A673 (cell line): ENCODE measurements at regions not wholly inside any gene's neighbourhood (a gene's known extent, or its start where the extent isn't known, plus 50 kb on each side); places are given as distances from the start of the nearest gene placed in this dataset.

Source experiments
- BruUV-seq: library from RNA; stranded (reverse); fragments of 400-500 nt; replicated peaks from 2 replicates; lab custom pipeline; 2021; lab: Mats Ljungman, UMichigan
- CTCF ChIA-PET: fragments of 300-600 bp; sonication (Branson Sonifier 250); formaldehyde crosslinking; loops from one replicate; lab custom pipeline; 2022; ENCODE audit warnings: antibody characterized with exemption; lab: Charles Lee
- POLR2A ChIA-PET: fragments of 300-600 bp; sonication (Branson Sonifier 250); formaldehyde crosslinking; loops from one replicate; lab custom pipeline; 2022; ENCODE audit warnings: antibody characterized with exemption; ENCODE audit not compliant: low non-redundant PET; lab: Charles Lee
- DNase-seq: peaks from one replicate; pipeline ENCODE4 v3.0.0-alpha.2; 2015; ENCODE audit warnings: low spot score
- H3K27ac ChIP-seq: fragments of 200-600 bp; sonication (generic); 2 replicates; pipeline ENCODE4 v1.5.1; 2016; ENCODE audit warnings: mixed run types, low read depth, mild to moderate bottlenecking, mixed read lengths, antibody characterized with exemption, low read length; ENCODE audit not compliant: poor library complexity, severe bottlenecking
- H3K27me3 ChIP-seq: fragments of 200-600 bp; sonication (generic); replicated peaks from 2 replicates; pipeline ENCODE4 v1.6.1; 2017; ENCODE audit warnings: mixed run types, low read depth, mild to moderate bottlenecking, mixed read lengths, antibody characterized with exemption, low read length; ENCODE audit not compliant: insufficient read depth, poor library complexity
- H3K36me3 ChIP-seq: fragments of 200-600 bp; sonication (generic); 2 replicates; pipeline ENCODE4 v1.6.1; 2016; ENCODE audit warnings: mixed run types, mild to moderate bottlenecking, mixed read lengths, antibody characterized with exemption, low read length; ENCODE audit not compliant: insufficient read depth, poor library complexity, severe bottlenecking
- H3K4me1 ChIP-seq: fragments of 200-600 bp; sonication (generic); 2 replicates; pipeline ENCODE4 v1.6.1; 2017; ENCODE audit warnings: mixed run types, mild to moderate bottlenecking, mixed read lengths, antibody characterized with exemption, low read length; ENCODE audit not compliant: insufficient read depth, poor library complexity, severe bottlenecking
- H3K4me3 ChIP-seq: fragments of 200-600 bp; sonication (generic); 2 replicates; pipeline ENCODE4 v1.5.1; 2016; ENCODE audit warnings: low read depth, mixed run types, mild to moderate bottlenecking, mixed read lengths, low read length; ENCODE audit not compliant: poor library complexity, severe bottlenecking
- H3K9me3 ChIP-seq: fragments of 200-600 bp; sonication (generic); 2 replicates; pipeline ENCODE4 v1.6.1; 2016; ENCODE audit warnings: mixed run types, low read depth, mild to moderate bottlenecking, mixed read lengths, antibody characterized with exemption, low read length; ENCODE audit not compliant: poor library complexity, severe bottlenecking
- EZH2 ChIP-seq: fragments of 200-600 bp; sonication (generic); IDR thresholded peaks from 2 replicates; pipeline ENCODE4 v1.6.1; 2017; ENCODE audit warnings: borderline replicate concordance, low read depth, mild to moderate bottlenecking, mixed read lengths, antibody characterized with exemption, low read length; ENCODE audit not compliant: poor library complexity, severe bottlenecking
- intact Hi-C: fragments of 100-400 bp; cut with micrococcal nuclease; formaldehyde crosslinking; loops from one replicate; pipeline ENCODE4 v1.10.0; 2022; ENCODE audit not compliant: unreplicated experiment
- TF ChIP-seq, protein P1 (sequence below): fragments of 300-800, 200-600 bp; sonication (generic); conservative IDR thresholded peaks from 2 replicates; pipeline ENCODE4 v1.5.1; 2017; ENCODE audit warnings: low read depth, mild to moderate bottlenecking, antibody characterized with exemption, low read length, moderate library complexity, mixed read lengths

DNA sequence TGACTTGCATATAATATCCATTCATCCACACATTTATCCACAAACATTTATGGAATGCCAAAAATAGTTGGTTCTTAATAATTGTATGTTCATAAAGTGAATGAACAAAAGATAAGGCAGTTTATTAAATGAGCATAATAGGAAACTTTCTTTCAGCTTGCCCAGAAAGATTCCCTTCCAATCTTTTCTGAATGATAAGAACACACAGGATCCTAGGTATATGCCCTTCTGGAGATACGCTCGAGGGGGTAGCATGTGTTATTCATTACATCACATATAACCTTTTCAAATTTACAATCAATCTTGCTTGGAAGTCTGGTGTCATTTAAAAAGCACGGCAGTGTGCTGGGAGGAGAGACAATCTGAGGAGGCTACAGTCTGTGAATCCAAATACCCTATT lies 80.4 kb upstream of the PDK4 start:
- no peak for DNase-seq
- H3K4me3 ChIP-seq: no peak overlapping the region
- H3K27me3 ChIP-seq: no peaks in the 10 kb centered on the region
- H3K36me3 ChIP-seq: no peaks in the 10 kb centered on the region
- BruUV-seq: no TSS peak
- H3K27ac ChIP-seq: no peak overlapping the region
- H3K4me1 ChIP-seq: no peaks in the 10 kb centered on the region
- CTCF ChIA-PET: no interaction called here
- no peaks in the 10 kb centered on the region for H3K9me3 ChIP-seq
- no peak for TF ChIP-seq EZH2
- TF ChIP-seq, protein P1, sequence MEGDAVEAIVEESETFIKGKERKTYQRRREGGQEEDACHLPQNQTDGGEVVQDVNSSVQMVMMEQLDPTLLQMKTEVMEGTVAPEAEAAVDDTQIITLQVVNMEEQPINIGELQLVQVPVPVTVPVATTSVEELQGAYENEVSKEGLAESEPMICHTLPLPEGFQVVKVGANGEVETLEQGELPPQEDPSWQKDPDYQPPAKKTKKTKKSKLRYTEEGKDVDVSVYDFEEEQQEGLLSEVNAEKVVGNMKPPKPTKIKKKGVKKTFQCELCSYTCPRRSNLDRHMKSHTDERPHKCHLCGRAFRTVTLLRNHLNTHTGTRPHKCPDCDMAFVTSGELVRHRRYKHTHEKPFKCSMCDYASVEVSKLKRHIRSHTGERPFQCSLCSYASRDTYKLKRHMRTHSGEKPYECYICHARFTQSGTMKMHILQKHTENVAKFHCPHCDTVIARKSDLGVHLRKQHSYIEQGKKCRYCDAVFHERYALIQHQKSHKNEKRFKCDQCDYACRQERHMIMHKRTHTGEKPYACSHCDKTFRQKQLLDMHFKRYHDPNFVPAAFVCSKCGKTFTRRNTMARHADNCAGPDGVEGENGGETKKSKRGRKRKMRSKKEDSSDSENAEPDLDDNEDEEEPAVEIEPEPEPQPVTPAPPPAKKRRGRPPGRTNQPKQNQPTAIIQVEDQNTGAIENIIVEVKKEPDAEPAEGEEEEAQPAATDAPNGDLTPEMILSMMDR: no peak
- intact Hi-C loops: no loop called here
- POLR2A ChIA-PET: no interaction called here

DNA sequence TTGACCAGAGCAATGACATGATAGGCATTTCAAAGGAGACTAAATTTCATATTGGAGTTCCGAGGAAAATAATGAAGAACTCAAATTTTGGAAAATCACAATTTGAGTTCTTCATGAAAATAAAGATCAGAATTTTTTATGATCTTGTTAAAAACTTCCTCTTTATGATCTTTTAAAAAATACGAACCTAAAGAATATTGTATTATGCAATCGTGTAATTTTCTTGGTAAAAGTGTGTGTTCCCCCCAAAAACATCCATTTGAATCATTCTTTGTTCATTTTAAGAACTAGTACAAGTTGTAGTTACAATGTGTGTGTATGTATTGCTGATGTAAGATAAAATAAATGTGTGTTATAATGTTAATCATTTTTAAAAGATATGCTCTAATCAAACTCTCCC lies 79.3 kb upstream of the PDK4 start:
- no peak overlapping the region for H3K4me3 ChIP-seq
- no peaks in the 10 kb centered on the region for H3K27me3 ChIP-seq
- no peaks in the 10 kb centered on the region for H3K9me3 ChIP-seq
- no peak overlapping the region for H3K27ac ChIP-seq
- CTCF ChIA-PET: no interaction called here
- POLR2A ChIA-PET: no interaction called here
- TF ChIP-seq EZH2: no peak
- TF ChIP-seq, protein P1: no peak
- no peaks in the 10 kb centered on the region for H3K4me1 ChIP-seq
- no TSS peak for BruUV-seq
- intact Hi-C loops: no loop called here
- no peaks in the 10 kb centered on the region for H3K36me3 ChIP-seq
- DNase-seq: no peak

DNA sequence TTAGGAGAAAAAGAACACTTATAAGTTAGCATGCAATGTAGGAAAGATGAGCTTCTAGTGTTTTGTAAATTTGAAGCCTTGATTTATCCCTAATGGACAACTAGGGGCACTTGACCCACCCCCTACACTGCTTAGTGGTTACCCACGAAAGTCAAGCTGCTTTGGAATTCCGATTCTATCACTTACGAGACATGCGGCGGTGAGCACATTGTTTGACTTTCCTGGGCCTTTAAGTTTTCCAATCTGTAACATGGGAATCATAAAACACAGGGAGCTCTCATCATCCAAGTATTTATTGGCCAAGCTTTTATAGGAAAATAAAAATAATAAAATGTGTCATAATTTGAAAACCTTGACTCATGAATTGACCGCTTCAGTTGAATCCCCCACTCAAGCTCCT lies 78.7 kb upstream of the PDK4 start:
- no peak for TF ChIP-seq EZH2
- TF ChIP-seq, protein P1: no peak

More for the DNA sequence above, 78.7 kb upstream of the PDK4 start:
- Histone ChIP-seq H3K27ac (no peak overlapping the region), H3K27me3 (no peaks in the 10 kb centered on the region), H3K9me3 (no peaks in the 10 kb centered on the region), H3K4me3 (no peak overlapping the region), H3K4me1 (no peaks in the 10 kb centered on the region), H3K36me3 (no peaks in the 10 kb centered on the region)
- POLR2A ChIA-PET: no interaction called here
- CTCF ChIA-PET: no interaction called here
- intact Hi-C loops: no loop called here
- no TSS peak for BruUV-seq
- no peak for DNase-seq
